HL-60 (cell line): ENCODE measurements at regions not wholly inside any gene's neighbourhood (a gene's known extent, or its start where the extent isn't known, plus 50 kb on each side); places are given as distances from the start of the nearest gene placed in this dataset.

Source experiments
- DNase-seq, 2 experiments: peaks; one replicate each; pipeline ENCODE4 v3.0.0-alpha.2; 2010 to 2020; ENCODE audit warnings: low read depth in 1 of 2, low spot score in 1 of 2
- H3K27ac ChIP-seq: fragments of 250-450 bp; sonication (Bioruptor Pico); replicated peaks from 2 replicates; pipeline ENCODE4 v1.5.1; 2020; ENCODE audit warnings: mild to moderate bottlenecking, moderate library complexity
- H3K27me3 ChIP-seq: fragments of 250-450 bp; sonication (Bioruptor Pico); 2 replicates; pipeline ENCODE4 v1.5.1; 2021; ENCODE audit warnings: mild to moderate bottlenecking, moderate library complexity; ENCODE audit not compliant: insufficient read depth, poor library complexity, severe bottlenecking
- H3K4me3 ChIP-seq: replicated peaks from 2 replicates; pipeline ENCODE4 v1.5.1; 2011; ENCODE audit warnings: mild to moderate bottlenecking, control low read depth, low read length; ENCODE audit not compliant: insufficient read depth
- CTCF ChIP-seq: IDR thresholded peaks from one replicate; pipeline ENCODE4 v1.5.1; 2011; ENCODE audit warnings: low read length, control low read depth, inconsistent platforms; ENCODE audit not compliant: insufficient read depth
- GABPA ChIP-seq: IDR thresholded peaks from 2 replicates; pipeline ENCODE4 v1.6.1; 2012; ENCODE audit warnings: low read depth
- POLR2AphosphoS5 ChIP-seq: IDR thresholded peaks from 2 replicates; pipeline ENCODE4 v1.6.1; 2012; ENCODE audit warnings: low read depth
- REST ChIP-seq: IDR thresholded peaks from 2 replicates; pipeline ENCODE4 v1.6.1; 2012; ENCODE audit warnings: low read depth; ENCODE audit not compliant: insufficient replicate concordance
- SPI1 ChIP-seq: IDR thresholded peaks from 2 replicates; pipeline ENCODE4 v1.6.1; 2012; ENCODE audit warnings: low read depth, mild to moderate bottlenecking, borderline replicate concordance

GRCh38 chr13:73544175-73544574 lies 485.4 kb downstream of the KLF5 start:
- DNase-seq: no peak
- H3K27me3 ChIP-seq: no peaks in the 10 kb centered on the region
- H3K27ac ChIP-seq: no peak overlapping the region
- no peak overlapping the region for H3K4me3 ChIP-seq
- TF ChIP-seq GABPA: no peak
- no peak for TF ChIP-seq SPI1
- TF ChIP-seq POLR2AphosphoS5: no peak
- no peak for TF ChIP-seq CTCF
- TF ChIP-seq REST: no peak

- Histone ChIP-seq H3K27me3 (no peaks in the 10 kb centered on the region), H3K4me3 (no peak overlapping the region), H3K27ac (no peak overlapping the region)
- no peak for TF ChIP-seq POLR2AphosphoS5
- no peak for DNase-seq
Observed at GRCh38 chr13:73542446-73542845, 483.6 kb downstream of the KLF5 start.

GRCh38 chr13:73536865-73537264 lies 478.1 kb downstream of the KLF5 start:
- TF ChIP-seq POLR2AphosphoS5 (no peak), REST (no peak), SPI1 (no peak), GABPA (no peak), CTCF (no peak)
- no peak overlapping the region for H3K4me3 ChIP-seq
- no peak for DNase-seq
- no peaks in the 10 kb centered on the region for H3K27me3 ChIP-seq
- no peak overlapping the region for H3K27ac ChIP-seq

GRCh38 chr13:73535341-73535740 lies 476.5 kb downstream of the KLF5 start:
- no peak overlapping the region for H3K27ac ChIP-seq
- DNase-seq: no peak
- TF ChIP-seq SPI1: no peak
- no peak for TF ChIP-seq GABPA
- no peak for TF ChIP-seq CTCF
- TF ChIP-seq POLR2AphosphoS5: no peak
- no peak for TF ChIP-seq REST
- no peaks in the 10 kb centered on the region for H3K27me3 ChIP-seq
- no peak overlapping the region for H3K4me3 ChIP-seq
